SU-DHL-6 (cell line): ENCODE measurements at regions not wholly inside any gene's neighbourhood (a gene's known extent, or its start where the extent isn't known, plus 50 kb on each side); places are given as distances from the start of the nearest gene placed in this dataset.
"Not testable (repeated sequence)": the region's sequence is repeated elsewhere in the genome, so short reads cannot be mapped to it uniquely, and the experiment has no call there.

Source experiments
- H2AFZ ChIP-seq: fragments of 200-600 bp; sonication (generic); 2 replicates; pipeline ENCODE4 v1.6.1; 2014; ENCODE audit warnings: low read depth, mild to moderate bottlenecking, moderate library complexity, mixed read lengths, antibody characterized with exemption, low read length; ENCODE audit not compliant: severe bottlenecking
- H3F3A ChIP-seq: fragments of 200-600 bp; shearing (Covaris generic); 2 replicates; pipeline ENCODE4 v1.6.0; 2016; ENCODE audit warnings: antibody characterized with exemption, mild to moderate bottlenecking; ENCODE audit not compliant: insufficient read depth
- H3K27ac ChIP-seq: fragments of 200-600 bp; sonication (generic); 2 replicates; pipeline ENCODE4 v1.5.1; 2016; ENCODE audit warnings: low read depth, mild to moderate bottlenecking, low read length, moderate library complexity, mixed read lengths
- H3K27me3 ChIP-seq: fragments of 200-600 bp; sonication (generic), shearing (Covaris generic); 2 replicates; pipeline ENCODE4 v1.6.0; 2014; ENCODE audit warnings: mild to moderate bottlenecking, low read length
- H3K36me3 ChIP-seq: fragments of 200-600 bp; sonication (generic); 2 replicates; pipeline ENCODE4 v1.6.1; 2014; ENCODE audit warnings: mild to moderate bottlenecking, low read length, mixed read lengths
- H3K4me2 ChIP-seq: fragments of 300-600, 200-600 bp; shearing (Covaris generic), sonication (generic); 2 replicates; pipeline ENCODE4 v1.6.0; 2014; ENCODE audit warnings: low read length, low read depth, mild to moderate bottlenecking; ENCODE audit not compliant: poor library complexity, severe bottlenecking
- H3K4me3 ChIP-seq: fragments of 200-600 bp; sonication (generic); 2 replicates; pipeline ENCODE4 v1.5.1; 2014; ENCODE audit warnings: antibody characterized with exemption, low read length, mild to moderate bottlenecking, mixed read lengths; ENCODE audit not compliant: insufficient read depth, poor library complexity, severe bottlenecking
- H3K79me2 ChIP-seq: fragments of 200-600 bp; sonication (generic); 2 replicates; pipeline ENCODE4 v1.6.1; 2014; ENCODE audit warnings: mild to moderate bottlenecking, low read length, moderate library complexity; ENCODE audit not compliant: insufficient read depth
- H3K9ac ChIP-seq: fragments of 200-600 bp; sonication (generic); 2 replicates; pipeline ENCODE4 v1.7.0; 2014; ENCODE audit warnings: mild to moderate bottlenecking, low read length
- H3K9me2 ChIP-seq: fragments of 200-600 bp; sonication (generic); replicated peaks from 2 replicates; pipeline ENCODE4 v1.6.1; 2014; ENCODE audit warnings: low read length; ENCODE audit not compliant: insufficient read depth
- H3K9me3 ChIP-seq: fragments of 200-600 bp; sonication (generic); 2 replicates; pipeline ENCODE4 v1.6.1; 2014; ENCODE audit warnings: low read length, mixed read lengths; ENCODE audit not compliant: insufficient read depth
- H4K20me1 ChIP-seq: fragments of 200-600 bp; sonication (generic); 2 replicates; pipeline ENCODE4 v1.6.1; 2014; ENCODE audit warnings: low read depth, mild to moderate bottlenecking, antibody characterized with exemption, low read length, moderate library complexity, mixed read lengths
- CTCF ChIP-seq: fragments of 200-600 bp; sonication (generic); IDR thresholded peaks from one replicate; pipeline ENCODE4 v1.5.1; 2017; ENCODE audit warnings: antibody characterized with exemption, mild to moderate bottlenecking, low read length, moderate library complexity; ENCODE audit not compliant: insufficient read depth, poor library complexity, severe bottlenecking
- EZH2phosphoT487 ChIP-seq: fragments of 200-600 bp; sonication (generic), shearing (Covaris generic); conservative IDR thresholded peaks from 2 replicates; pipeline ENCODE4 v1.6.1; 2018; ENCODE audit warnings: mild to moderate bottlenecking, antibody characterized with exemption, low read length, moderate library complexity, mixed read lengths

- Histone ChIP-seq H3K27me3 (no peaks in the 10 kb centered on the region), H3K4me2 (no peak overlapping the region), H3K4me3 (no peak overlapping the region), H3K36me3 (no peaks in the 10 kb centered on the region), H3K9ac (no peak overlapping the region), H3K9me2 (no peaks in the 10 kb centered on the region), H3F3A (no peaks in the 10 kb centered on the region), H3K9me3 (no peaks in the 10 kb centered on the region), H3K27ac (no peak overlapping the region), H4K20me1 (no peaks in the 10 kb centered on the region), H2AFZ (no peak overlapping the region), H3K79me2 (no peaks in the 10 kb centered on the region)
- TF ChIP-seq CTCF (no peak), EZH2phosphoT487 (no peak)
These were observed 239.0 kb upstream of the PTGER4 start for GRCh38 chr5:40440746-40441145.

DNA sequence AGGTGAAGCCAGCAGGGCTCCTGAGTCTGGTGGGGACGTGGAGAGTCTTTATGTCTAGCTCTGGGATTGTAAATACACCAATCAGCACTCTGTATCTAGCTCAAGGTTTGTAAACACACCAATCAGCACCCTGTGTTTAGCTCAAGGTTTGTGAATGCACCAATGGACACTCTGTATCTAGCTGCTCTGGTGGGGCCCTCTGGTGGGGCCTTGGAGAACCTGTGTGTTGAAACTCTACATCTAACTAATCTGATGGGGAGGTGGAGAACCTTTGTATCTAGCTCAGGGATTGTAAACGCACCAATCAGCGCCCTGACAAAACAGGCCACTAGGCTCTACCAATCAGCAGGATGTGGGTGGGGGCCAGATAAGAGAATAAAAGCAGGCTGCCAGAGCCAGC lies 240.6 kb upstream of the PTGER4 start:
- not testable (repeated sequence) for H4K20me1 ChIP-seq, H2AFZ ChIP-seq, H3K27ac ChIP-seq, H3K9me2 ChIP-seq, H3K9me3 ChIP-seq, H3K27me3 ChIP-seq, H3F3A ChIP-seq, H3K36me3 ChIP-seq, H3K79me2 ChIP-seq, H3K9ac ChIP-seq, H3K4me2 ChIP-seq, H3K4me3 ChIP-seq

- H3K4me3 ChIP-seq, H3K9me2 ChIP-seq, H3K27ac ChIP-seq, H3K27me3 ChIP-seq, H3K9me3 ChIP-seq, H3K9ac ChIP-seq, H3K36me3 ChIP-seq, H3F3A ChIP-seq, H4K20me1 ChIP-seq, H3K79me2 ChIP-seq, H3K4me2 ChIP-seq, H2AFZ ChIP-seq: not testable (repeated sequence)
These were observed 241.1 kb upstream of the PTGER4 start for GRCh38 chr5:40438646-40439045.

GRCh38 chr5:40437452-40437861 lies 242.3 kb upstream of the PTGER4 start:
- H3K4me3 ChIP-seq: no peak overlapping the region
- no peaks in the 10 kb centered on the region for H3K79me2 ChIP-seq
- H3K36me3 ChIP-seq: no peaks in the 10 kb centered on the region
- TF ChIP-seq CTCF: no peak
- no peak for TF ChIP-seq EZH2phosphoT487
- no peaks in the 10 kb centered on the region for H3K9me2 ChIP-seq
- H3K27me3 ChIP-seq: no peaks in the 10 kb centered on the region
- no peaks in the 10 kb centered on the region for H3F3A ChIP-seq
- no peaks in the 10 kb centered on the region for H3K9me3 ChIP-seq
- no peak overlapping the region for H3K4me2 ChIP-seq
- no peak overlapping the region for H3K9ac ChIP-seq
- H2AFZ ChIP-seq: no peak overlapping the region
- no peak overlapping the region for H3K27ac ChIP-seq
- H4K20me1 ChIP-seq: no peaks in the 10 kb centered on the region
